Limb (tissue), 2 donors: ENCODE measurements at regions not wholly inside any gene's neighbourhood (a gene's known extent, or its start where the extent isn't known, plus 50 kb on each side); places are given as distances from the start of the nearest gene placed in this dataset.
"Not testable (repeated sequence)": the region's sequence is repeated elsewhere in the genome, so short reads cannot be mapped to it uniquely, and the experiment has no call there.

Experiments used
- DNase-seq, 2 donors: peaks; one replicate each; pipeline ENCODE4 v3.0.0-alpha.2; 2016; ENCODE audit errors: extremely low spot score in 2 of 2

- DNase-seq = no peak
These were observed 811.9 kb upstream of the PCDH7 start for GRCh38 chr4:29908276-29908675.

DNA sequence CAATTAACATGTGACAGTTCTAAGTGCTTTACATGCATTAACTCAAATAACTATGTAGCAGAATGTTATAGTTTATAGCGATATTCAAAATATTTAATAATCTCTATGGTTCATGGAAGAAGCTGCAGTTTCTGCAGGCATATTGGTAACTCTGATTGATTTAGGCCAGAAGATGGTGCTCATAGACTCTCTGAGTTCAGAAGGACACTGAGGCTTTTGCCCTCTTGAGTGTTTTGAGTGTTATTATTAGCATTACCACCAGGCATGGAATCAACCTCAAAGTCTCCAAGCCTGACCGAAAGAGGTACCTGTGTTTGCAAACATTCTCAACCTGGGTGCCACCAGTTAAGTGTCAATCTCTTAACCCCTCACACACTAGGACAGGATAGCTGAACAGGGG is 792.3 kb upstream of the PCDH7 start:
- DNase-seq = no peak

DNA sequence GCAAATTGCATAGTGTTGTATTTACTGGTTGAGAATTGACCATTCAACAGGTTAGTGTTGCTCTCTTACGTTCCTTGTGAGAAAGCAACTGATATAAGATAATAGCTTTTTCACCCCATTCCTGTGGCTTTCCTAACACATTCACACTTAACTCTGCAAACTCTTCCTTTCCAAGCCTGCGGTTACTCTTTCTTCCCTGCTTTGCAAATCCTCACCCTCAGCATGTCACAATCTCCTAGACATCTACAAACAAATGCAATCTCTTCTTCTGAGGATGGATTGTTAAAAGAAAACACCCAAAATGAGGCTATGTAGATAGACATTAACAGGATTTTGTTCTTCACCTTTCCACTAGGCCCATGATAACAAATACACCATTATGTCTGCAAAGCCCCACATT is 771.7 kb upstream of the PCDH7 start:
- DNase-seq = no peak

DNA sequence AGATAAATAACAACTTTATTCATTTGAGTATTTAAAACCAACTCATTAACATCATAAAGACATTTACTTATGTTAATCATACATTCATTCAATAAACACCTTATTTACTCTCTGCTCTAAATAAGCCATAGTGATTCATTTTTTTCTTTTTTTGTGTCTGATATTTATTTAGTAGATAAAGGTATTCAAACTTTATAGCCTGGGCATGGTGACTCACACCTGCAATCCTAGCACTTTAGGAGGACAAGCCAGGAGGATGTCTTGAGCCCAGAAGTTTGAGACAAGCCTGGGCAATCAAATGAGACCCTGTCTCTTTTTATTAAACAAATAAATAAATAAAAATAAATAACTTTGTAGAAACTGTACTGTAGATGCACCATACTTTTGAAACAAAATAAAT is 771.3 kb upstream of the PCDH7 start:
- DNase-seq = no peak

DNA sequence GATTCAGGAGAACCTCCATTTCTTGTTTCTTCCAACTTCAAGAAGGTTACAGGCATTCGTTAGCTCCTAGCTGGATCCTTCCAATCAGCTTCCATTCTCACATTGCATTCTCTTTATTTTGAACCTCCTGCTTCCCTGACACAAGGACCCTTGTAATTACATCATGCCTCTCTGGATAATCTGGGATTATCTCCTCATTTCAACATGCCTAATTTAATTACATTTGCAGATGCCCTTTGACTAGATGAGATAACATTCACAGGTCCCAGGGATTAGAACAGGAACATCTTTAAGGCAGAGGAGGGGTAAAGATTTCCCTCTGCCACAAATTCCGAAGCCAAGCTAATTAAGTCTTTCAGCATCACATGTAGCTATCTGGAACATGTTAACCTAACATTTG is 753.8 kb upstream of the PCDH7 start:
- DNase-seq = no peak

DNA sequence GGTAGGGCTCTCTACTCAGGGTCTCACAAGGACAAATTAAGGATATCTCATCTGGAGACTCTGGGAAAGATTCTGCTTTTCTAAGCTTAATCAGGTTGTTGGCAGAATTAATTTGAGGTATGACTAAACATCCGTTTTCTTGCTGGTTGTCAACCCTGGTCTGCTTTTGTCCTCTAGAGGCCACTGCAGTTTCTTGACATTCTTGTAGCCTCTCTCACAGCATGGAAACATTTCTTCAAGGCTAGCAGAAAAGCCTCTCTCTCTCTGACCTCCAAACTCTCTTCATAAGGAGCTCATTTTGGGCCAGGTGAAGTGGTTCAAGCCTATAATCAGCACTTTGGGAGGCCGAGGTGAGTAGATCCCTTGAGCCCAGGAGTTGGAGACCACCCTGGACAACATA is 749.5 kb upstream of the PCDH7 start:
- DNase-seq = no peak

DNA sequence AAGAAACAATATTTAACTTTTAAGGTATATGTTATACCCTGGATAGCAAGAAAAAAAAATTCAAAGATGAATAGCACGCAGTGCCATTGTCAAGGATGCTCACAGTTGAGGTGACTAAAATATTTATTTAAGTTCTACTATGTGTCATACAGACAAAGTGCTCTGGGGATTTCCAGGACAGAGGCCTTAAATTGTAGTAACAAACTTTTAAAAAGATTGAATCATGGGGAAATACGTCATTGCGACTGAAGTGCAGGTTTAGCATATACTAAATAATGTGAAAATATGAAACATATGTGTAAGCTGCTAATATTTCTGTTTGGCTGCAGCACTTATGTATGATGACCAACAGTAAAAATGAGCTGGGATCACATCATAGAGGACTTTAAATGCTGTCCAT is 748.0 kb upstream of the PCDH7 start:
- DNase-seq = peak in 1 of 2 donors; percentile 21

DNA sequence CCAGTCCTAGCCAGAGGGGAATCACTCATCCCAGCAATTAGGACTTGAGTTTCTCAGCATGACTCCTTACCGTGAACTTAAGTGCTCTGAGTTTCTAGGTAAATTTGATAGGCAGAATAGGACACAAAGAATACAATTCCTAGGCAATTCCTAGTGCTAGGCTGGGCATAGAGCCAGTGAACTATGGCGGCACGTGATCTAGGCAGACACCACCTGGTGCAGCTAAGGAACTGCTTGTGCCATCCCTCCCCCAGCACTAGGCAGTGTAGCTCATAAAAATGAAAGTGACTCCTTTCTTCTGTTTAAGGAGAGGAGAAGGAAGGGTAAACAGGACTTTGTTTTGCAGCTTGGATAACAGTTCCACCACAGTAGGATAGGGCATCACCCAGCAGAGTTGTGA is 736.3 kb upstream of the PCDH7 start:
- no peak for DNase-seq

- DNase-seq = no peak
These were observed 718.5 kb upstream of the PCDH7 start for GRCh38 chr4:30001628-30002027.

DNA sequence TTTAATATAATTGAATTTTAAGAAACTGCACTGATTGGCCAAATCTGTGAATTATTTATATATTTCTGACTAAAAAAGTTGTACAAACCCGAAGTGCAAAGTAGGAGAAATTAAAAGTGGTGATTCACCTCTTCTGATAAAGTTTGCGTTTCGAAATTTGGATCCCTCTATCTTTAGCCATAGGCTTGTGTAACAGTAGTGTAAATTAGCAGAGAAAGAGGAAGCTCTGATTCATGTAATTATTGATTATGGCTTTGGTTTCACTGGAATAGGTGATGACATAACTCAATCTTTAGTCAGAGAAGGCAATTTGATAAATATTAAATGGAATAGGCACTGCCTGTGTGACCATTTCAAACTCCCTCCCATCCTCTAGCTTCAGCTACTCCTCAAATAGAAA is 717.8 kb upstream of the PCDH7 start:
- DNase-seq = no peak

DNA sequence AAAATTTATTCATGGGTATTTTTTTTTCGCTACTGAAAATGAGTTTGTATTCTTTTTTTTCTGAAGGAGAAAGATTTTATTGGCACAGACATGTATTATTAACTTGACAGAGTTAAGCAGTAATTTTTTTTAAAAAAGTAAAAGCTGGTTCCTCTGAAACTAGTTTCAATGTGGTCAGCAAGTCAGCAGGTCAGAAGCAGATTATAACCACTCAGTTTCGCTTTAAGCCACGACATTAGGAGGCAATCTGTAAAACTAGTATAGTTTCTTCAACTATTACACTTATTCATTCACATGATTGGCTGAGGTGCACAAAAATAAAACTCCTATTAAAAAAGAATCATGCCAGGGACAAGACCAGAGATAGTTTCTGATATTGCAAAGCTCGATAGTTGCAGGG is 714.2 kb upstream of the PCDH7 start:
- DNase-seq = no peak

DNA sequence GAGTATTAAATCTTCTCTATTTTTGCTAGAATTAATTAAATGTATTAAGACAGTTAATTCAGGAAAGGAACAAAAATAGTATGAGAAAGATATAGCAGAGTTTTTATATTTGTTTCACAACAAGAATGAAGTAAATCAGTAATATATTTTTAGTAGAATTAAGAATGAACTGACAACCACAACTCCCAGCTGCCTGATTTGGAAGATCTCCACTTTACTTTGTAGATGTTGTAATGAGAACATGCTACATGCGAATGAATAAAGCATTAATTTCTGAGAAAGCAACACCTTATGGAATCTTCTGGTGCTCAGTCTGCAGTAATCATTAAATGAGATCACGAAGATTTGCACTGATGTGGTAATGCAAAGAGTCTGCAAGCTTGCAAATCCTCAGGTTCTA is 695.6 kb upstream of the PCDH7 start:
- DNase-seq = no peak

DNA sequence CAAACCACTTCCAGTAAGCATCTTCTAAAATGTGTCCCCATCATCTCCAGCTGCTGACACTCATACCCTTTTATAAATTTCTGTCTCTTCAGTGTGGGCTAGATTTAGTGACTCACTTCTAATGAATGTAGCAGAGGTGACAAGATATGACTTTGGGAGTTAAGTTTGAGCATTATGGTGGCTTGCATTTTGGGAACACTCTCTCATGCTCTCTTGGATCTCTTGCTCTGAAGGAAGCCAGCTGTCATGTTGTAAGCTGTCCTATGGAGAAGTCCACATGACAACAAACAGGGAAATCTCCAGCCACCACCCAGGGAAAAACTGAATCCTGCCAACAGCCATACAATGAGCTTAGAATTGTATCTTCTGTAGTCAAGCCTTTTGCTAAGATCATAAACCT is 691.3 kb upstream of the PCDH7 start:
- no peak for DNase-seq

DNA sequence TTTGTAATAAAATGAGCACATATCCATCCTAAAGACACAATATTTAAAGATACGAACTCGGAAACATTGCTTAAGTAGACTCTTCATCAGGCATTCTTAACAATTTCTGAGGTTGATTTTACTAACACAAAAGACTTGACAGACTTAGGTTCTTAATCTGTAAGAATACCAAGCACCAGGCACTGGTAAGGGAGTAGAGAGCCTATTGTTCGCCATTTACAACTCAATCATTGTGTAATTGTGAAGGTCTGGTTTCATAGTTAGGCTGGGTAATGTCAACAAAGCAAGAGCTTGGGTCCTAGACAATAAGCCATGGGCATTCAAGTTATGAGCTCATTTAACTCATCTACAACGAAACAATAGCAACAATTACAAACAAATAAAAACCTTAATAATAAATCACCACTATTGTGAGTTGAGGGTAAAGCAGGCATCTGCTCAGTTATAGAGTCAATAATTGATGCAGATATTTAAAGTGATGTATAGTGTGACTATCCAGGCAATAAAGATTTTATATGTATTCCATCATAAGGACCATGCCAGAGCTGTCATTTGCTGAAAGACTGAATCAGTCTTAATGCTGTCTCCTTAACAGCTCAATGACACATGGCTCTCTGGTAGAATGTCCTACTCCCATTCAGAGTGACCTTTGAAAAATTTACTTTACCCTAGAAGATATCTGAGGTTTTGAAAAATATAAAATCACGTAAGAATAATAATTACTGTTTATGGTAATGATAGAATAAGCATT is 664.0 kb upstream of the PCDH7 start:
- DNase-seq = no peak

DNA sequence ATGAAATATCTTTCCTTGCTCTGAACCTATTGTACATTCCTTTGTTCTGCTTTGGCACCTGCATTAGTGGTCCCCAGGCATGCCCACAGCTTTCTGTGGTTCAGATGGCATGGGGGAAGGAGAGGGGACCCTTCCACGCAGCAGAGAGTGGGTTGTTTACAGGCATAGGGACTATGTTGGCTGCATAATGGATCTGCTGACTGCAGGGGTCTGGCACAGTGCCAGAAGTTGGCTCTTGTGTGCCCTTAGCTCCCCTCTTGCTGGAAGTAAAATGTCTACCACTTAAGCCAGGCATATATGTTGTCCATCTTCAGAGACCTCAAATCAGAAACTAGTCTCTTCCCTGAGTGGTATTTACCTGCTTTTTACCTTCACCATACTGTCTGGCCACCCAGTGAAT is 651.9 kb upstream of the PCDH7 start:
- no peak for DNase-seq

GRCh38 chr4:30073011-30073710 is 647.0 kb upstream of the PCDH7 start:
- no peak for DNase-seq

DNA sequence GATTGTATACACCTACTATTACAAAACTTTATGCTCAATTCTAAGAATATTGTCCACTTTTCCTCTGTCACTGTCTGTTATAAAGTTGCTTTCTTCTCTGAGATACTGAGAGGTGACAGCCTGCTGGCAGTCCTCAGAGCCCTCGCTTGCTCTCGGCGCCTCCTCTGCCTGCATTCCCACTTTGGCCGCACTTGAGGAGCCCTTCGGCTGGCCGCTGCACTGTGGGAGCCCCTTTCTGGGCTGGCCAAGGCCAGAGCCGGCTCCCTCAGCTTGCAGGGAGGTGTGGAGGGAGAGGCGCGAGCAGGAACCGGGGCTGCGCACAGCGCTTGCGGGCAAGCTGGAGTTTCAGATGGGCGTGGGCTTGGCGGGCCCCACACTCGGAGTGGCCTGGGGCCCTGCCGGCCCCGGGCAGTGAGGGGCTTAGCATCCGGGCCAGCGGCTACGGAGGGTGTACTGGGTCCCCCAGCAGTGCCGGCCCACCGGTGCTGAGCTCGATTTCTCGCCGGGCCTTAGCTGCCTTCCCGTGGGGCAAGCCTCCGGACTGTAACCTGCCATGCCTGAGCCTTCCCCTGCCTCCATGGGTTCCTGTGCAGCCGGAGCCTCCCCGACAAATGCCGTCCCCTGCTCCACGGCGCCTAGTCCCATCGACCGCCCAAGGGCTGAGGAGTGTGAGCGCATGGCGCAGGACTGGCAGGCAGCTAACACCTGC is 627.6 kb upstream of the PCDH7 start:
- DNase-seq = not testable (repeated sequence)

GRCh38 chr4:30094887-30095286 is 625.3 kb upstream of the PCDH7 start:
- no peak for DNase-seq

DNA sequence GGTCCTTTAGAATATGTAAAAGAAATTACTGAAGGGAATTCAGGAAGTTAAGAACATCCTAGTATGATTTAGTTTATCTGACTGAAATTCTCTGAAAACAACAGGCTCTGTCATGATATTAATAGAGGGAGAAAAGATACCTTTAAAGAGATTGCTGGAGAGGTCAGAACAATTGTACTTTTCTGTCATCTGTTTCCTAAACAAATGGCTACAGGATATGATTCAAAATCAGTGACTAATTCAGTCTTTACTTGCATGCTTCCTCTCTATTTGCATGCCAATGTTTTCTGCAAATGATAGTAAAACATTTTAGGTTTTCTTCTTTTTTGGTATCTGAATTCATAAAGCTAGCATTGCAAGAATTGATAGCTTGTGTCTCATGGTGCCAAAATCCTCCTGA is 616.7 kb upstream of the PCDH7 start:
- no peak for DNase-seq

DNA sequence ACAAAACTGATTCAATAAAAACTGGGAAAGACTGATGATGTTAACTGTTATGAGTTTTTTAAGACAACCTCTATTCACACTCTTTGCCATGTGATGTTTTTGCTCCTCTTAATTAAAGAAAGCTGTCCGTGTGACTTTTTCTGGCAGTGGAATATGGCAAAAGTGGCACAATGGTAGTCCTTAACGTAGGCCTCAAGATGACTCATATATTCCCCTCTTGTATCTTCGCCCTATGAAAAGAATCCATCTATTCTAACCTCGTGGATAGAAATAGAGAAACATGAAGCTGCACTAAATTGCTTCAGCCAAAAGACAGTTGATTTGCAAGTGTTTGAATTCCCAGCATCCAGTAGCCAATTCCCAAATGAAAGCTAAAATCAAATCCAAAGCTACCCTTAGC is 603.8 kb upstream of the PCDH7 start:
- DNase-seq = no peak

DNA sequence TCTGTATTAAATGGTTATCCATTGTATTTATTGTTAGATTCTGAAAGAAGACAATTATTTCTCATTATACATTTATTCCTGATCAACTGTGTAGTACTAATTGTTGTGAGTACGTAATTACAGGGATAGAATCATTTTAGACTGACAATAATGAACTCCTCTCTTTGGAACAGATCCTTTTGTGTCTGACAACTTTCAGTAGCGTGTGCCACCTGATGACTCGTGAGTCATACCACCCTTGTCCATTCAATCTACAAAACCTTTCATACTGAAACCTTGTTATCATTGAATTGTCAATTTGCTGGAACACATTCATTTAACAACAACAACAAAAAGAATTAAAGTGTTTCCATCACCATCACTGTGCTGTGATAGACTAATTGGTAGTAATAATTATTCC is 602.7 kb upstream of the PCDH7 start:
- DNase-seq = no peak

- DNase-seq = no peak
These were observed 597.5 kb upstream of the PCDH7 start for GRCh38 chr4:30122711-30123110.

- not testable (repeated sequence) for DNase-seq
These were observed 595.5 kb upstream of the PCDH7 start for GRCh38 chr4:30124621-30125020.
